Fibroblast of lung (primary cell): ENCODE measurements at regions not wholly inside any gene's neighbourhood (a gene's known extent, or its start where the extent isn't known, plus 50 kb on each side); places are given as distances from the start of the nearest gene placed in this dataset.
A peak's percentile ranks its signal among the peaks of the same experiment; 100 is the strongest.

Experiments used
- DNase-seq, 2 donors: peaks; one replicate each; pipeline versions ENCODE4 v3.0.0 to v3.0.0-alpha.2; 2010; ENCODE audit warnings: low read depth in 2 of 2
- H2AFZ ChIP-seq: 2 replicates; pipeline ENCODE4 v1.5.1; 2012; ENCODE audit warnings: low read length, control low read depth, inconsistent platforms
- H3K27ac ChIP-seq: 2 replicates; pipeline ENCODE4 v1.5.1; 2011; ENCODE audit warnings: low read length, control low read depth; ENCODE audit not compliant: insufficient read depth
- H3K27me3 ChIP-seq: 2 replicates; pipeline ENCODE4 v1.5.1; 2011; ENCODE audit warnings: mild to moderate bottlenecking, low read length; ENCODE audit not compliant: control insufficient read depth, insufficient read depth
- H3K36me3 ChIP-seq: 2 replicates; pipeline ENCODE4 v1.5.1; 2011; ENCODE audit warnings: low read length; ENCODE audit not compliant: control insufficient read depth, insufficient read depth
- H3K4me1 ChIP-seq: 2 replicates; pipeline ENCODE4 v1.5.1; 2011; ENCODE audit warnings: low read length; ENCODE audit not compliant: control insufficient read depth, insufficient read depth; ENCODE audit errors: extremely low read depth
- H3K4me2 ChIP-seq: 2 replicates; pipeline ENCODE4 v1.5.1; 2011; ENCODE audit warnings: low read length, control low read depth; ENCODE audit not compliant: insufficient read depth; ENCODE audit errors: extremely low read depth
- H3K4me3 ChIP-seq, 4 experiments: fragments of 200-600 bp in 1 of 4; sonication (generic) in 1 of 4; replicated peaks in 1 of 4; 2 replicates each; pipeline ENCODE4 v1.5.1; 2011 to 2016; ENCODE audit warnings: low read length in 4 of 4, low read depth in 3 of 4, mild to moderate bottlenecking in 3 of 4, control low read depth in 2 of 4, inconsistent platforms in 1 of 4, mixed read lengths in 1 of 4; ENCODE audit not compliant: insufficient read depth in 1 of 4; ENCODE audit errors: control extremely low read depth in 1 of 4
- H3K79me2 ChIP-seq: 2 replicates; pipeline ENCODE4 v1.5.1; 2012; ENCODE audit warnings: mild to moderate bottlenecking, low read length, inconsistent platforms; ENCODE audit not compliant: control insufficient read depth, insufficient read depth
- H3K9ac ChIP-seq: 2 replicates; pipeline ENCODE4 v1.5.1; 2011; ENCODE audit warnings: mild to moderate bottlenecking, low read length, control low read depth; ENCODE audit not compliant: insufficient read depth
- H3K9me3 ChIP-seq: 2 replicates; pipeline ENCODE4 v1.5.1; 2012; ENCODE audit warnings: low read depth, low read length; ENCODE audit not compliant: control insufficient read depth, insufficient read depth
- H4K20me1 ChIP-seq: 2 replicates; pipeline ENCODE4 v1.5.1; 2011; ENCODE audit warnings: low read length; ENCODE audit not compliant: control insufficient read depth, insufficient read depth; ENCODE audit errors: extremely low read depth
- EZH2 ChIP-seq: IDR thresholded peaks from 2 replicates; pipeline ENCODE4 v1.5.1; 2012; ENCODE audit warnings: low read length, control low read depth, mild to moderate bottlenecking; ENCODE audit errors: missing control alignments
- TF ChIP-seq, protein P1 (sequence below), 2 donors: IDR thresholded peaks in 1 of 2; conservative IDR thresholded peaks in 1 of 2; 1 replicate in 1 of 2; 2 replicates in 1 of 2; pipeline ENCODE4 v1.5.1; 2011 to 2012; ENCODE audit warnings: low read length in 2 of 2, control low read depth in 1 of 2, inconsistent platforms in 1 of 2, low read depth in 1 of 2, mild to moderate bottlenecking in 1 of 2

DNA sequence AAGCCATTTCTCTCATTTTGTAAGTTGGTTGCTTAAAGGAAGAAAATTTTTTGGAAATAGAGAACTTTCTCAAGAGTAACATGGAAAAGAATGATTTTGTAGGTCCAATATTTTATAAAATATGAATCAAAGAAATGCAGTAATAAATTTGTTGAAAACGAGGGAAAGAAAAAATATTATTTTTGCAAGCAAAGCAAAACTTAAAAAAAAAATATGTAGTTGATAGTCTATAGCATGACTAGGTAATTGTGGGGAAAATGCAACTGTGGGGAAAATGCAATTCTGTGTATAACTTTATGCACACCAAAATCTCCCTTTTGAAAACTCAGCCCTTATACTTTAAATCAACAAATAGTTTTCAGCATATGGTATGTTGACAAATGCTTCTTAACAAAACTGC is 604.0 kb upstream of the AGTR1 start:
- H3K79me2 ChIP-seq: no peaks in the 10 kb centered on the region
- no peak overlapping the region for H2AFZ ChIP-seq
- H3K4me2 ChIP-seq: no peak overlapping the region
- no peak overlapping the region for H3K27ac ChIP-seq
- H4K20me1 ChIP-seq: no peaks in the 10 kb centered on the region
- no peak for DNase-seq
- no peaks in the 10 kb centered on the region for H3K4me1 ChIP-seq
- no peaks in the 10 kb centered on the region for H3K27me3 ChIP-seq
- TF ChIP-seq EZH2: no peak
- TF ChIP-seq, protein P1, sequence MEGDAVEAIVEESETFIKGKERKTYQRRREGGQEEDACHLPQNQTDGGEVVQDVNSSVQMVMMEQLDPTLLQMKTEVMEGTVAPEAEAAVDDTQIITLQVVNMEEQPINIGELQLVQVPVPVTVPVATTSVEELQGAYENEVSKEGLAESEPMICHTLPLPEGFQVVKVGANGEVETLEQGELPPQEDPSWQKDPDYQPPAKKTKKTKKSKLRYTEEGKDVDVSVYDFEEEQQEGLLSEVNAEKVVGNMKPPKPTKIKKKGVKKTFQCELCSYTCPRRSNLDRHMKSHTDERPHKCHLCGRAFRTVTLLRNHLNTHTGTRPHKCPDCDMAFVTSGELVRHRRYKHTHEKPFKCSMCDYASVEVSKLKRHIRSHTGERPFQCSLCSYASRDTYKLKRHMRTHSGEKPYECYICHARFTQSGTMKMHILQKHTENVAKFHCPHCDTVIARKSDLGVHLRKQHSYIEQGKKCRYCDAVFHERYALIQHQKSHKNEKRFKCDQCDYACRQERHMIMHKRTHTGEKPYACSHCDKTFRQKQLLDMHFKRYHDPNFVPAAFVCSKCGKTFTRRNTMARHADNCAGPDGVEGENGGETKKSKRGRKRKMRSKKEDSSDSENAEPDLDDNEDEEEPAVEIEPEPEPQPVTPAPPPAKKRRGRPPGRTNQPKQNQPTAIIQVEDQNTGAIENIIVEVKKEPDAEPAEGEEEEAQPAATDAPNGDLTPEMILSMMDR (conservative IDR thresholded peaks at IDR 0.05 in 1 of 2, IDR thresholded peaks at IDR 0.05 in 1 of 2; ENCODE audit: low read depth in 1 of 2, low read length in 2 of 2): no peak
- H3K4me3 ChIP-seq: no peak overlapping the region
- no peak overlapping the region for H3K9ac ChIP-seq
- no peaks in the 10 kb centered on the region for H3K9me3 ChIP-seq
- H3K36me3 ChIP-seq: no peaks in the 10 kb centered on the region

DNA sequence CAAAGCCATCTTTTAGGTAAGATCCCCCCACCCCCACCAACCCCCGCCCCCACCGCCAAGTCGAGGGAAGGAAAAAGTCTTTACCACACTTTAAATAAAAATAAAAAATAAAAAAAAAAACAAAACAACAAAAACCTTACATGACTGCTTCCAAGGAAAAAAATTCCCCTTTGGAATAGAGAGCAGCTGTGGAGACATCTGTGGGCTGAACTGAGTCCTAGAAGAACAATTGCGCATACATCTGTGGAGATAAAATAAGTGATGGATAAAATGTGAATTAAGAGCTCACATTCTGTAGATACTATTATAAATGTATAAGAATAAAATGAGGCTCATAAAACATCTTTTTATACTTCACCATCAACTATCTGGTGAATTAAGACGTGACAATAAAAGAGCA is 601.7 kb upstream of the AGTR1 start:
- no peak overlapping the region for H3K4me2 ChIP-seq
- no peak overlapping the region for H3K27ac ChIP-seq
- no peak overlapping the region for H2AFZ ChIP-seq
- no peaks in the 10 kb centered on the region for H3K79me2 ChIP-seq
- no peaks in the 10 kb centered on the region for H3K9me3 ChIP-seq
- TF ChIP-seq EZH2: no peak
- TF ChIP-seq, protein P1 (conservative IDR thresholded peaks at IDR 0.05 in 1 of 2, IDR thresholded peaks at IDR 0.05 in 1 of 2; ENCODE audit: low read depth in 1 of 2, low read length in 2 of 2): no peak
- H3K9ac ChIP-seq: no peak overlapping the region
- no peaks in the 10 kb centered on the region for H3K27me3 ChIP-seq
- no peaks in the 10 kb centered on the region for H4K20me1 ChIP-seq
- DNase-seq: no peak
- H3K4me1 ChIP-seq: peaks cover 4% of the 10 kb centered on the region
- H3K36me3 ChIP-seq: no peaks in the 10 kb centered on the region
- H3K4me3 ChIP-seq: no peak overlapping the region

DNA sequence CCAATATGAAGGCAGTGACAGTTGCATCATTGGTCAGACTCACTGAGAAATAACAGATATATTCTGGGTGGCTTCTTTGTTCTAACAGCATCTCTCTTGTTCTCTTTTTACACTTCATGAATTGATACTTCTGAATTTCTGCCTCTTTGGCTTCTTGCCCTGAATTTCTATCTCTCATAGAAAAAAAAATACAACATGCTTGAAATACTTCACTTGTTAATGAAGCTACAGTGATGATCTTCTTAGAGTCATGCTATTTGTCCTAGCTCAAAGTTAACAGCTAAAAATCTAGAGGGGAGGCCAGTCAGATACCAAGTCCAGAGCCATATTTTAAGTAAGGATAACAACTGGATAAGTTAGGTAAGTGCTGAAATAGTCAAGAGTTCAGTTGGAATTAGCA is 597.2 kb upstream of the AGTR1 start:
- Histone ChIP-seq H3K9me3 (no peaks in the 10 kb centered on the region), H3K79me2 (no peaks in the 10 kb centered on the region), H2AFZ (no peak overlapping the region), H3K4me1 (peaks cover 6% of the 10 kb centered on the region), H3K9ac (no peak overlapping the region), H3K36me3 (no peaks in the 10 kb centered on the region), H3K27ac (no peak overlapping the region), H3K4me3 (no peak overlapping the region), H3K4me2 (no peak overlapping the region), H3K27me3 (no peaks in the 10 kb centered on the region), H4K20me1 (no peaks in the 10 kb centered on the region)
- TF ChIP-seq, protein P1 (conservative IDR thresholded peaks at IDR 0.05 in 1 of 2, IDR thresholded peaks at IDR 0.05 in 1 of 2; ENCODE audit: low read depth in 1 of 2, low read length in 2 of 2): no peak
- no peak for TF ChIP-seq EZH2
- peak in 1 of 2 donors; percentile 7 for DNase-seq
